ENCODE measurements at regions not wholly inside any gene's neighbourhood (a gene's known extent, or its start where the extent isn't known, plus 50 kb on each side); places are given as distances from the start of the nearest gene placed in this dataset.

- H3K27ac ChIP-seq = no peak overlapping the region
- H3K36me3 ChIP-seq = no peaks in the 10 kb centered on the region
- H3K4me1 ChIP-seq (replicated peaks) = no peaks in the 10 kb centered on the region
- H3K4me3 ChIP-seq = no peak overlapping the region
- no peaks in the 10 kb centered on the region for H3K27me3 ChIP-seq (replicated peaks)
- DNase-seq (ENCODE audit: low read depth in 1 of 2, low spot score in 2 of 2) = no peak
- H3K9me3 ChIP-seq (replicated peaks) = no peaks in the 10 kb centered on the region
Observed at GRCh38 chr1:47696404-47696736, 258.5 kb downstream of the FOXD2 start.

- Histone ChIP-seq H3K27me3 (replicated peaks) (no peaks in the 10 kb centered on the region), H3K27ac (no peak overlapping the region), H3K4me3 (no peak overlapping the region), H3K36me3 (no peaks in the 10 kb centered on the region), H3K9me3 (replicated peaks) (no peaks in the 10 kb centered on the region), H3K4me1 (replicated peaks) (no peaks in the 10 kb centered on the region)
- peak in 1 of 2 experiments; percentile 27 for DNase-seq (ENCODE audit: low read depth in 1 of 2, low spot score in 2 of 2)
Observed at GRCh38 chr1:47696737-47697441, 259.0 kb downstream of the FOXD2 start.

DNA sequence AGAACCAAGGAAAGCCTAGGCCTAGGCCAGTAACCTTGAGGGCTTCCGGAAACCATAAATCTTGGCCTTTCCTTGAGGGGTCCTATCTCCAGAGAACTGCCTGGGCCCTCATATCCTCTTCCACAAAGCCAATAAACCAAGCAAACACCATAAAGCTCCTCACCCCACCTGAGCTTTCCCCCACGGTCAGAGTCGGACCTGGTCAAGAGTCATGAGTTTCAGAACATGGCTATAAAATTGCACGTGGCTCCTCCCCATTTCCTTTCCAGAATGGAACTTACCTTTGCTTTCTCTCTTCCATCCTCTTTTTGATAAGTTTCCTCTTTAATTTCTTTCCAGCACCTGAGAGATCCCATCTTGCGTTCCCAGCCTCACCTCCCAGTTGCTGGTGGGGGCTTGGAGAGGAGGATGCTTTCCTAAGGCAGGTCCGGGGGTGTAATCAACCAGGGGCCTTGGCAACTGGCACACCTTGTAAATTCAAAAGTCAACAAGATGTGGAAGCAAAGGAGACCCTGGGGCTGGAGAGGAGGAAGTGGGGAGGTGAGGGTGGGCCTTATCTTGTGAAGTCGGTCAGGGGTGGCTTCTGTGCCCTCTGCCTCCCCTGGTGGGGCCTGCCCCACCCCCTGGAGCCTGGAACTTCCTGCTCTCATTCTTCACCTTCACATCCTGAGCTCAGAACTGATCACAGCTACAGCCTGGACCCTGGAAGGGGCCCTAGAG lies 259.9 kb downstream of the FOXD2 start:
- H3K27ac ChIP-seq = no peak overlapping the region
- no peak for DNase-seq (ENCODE audit: low read depth in 1 of 2, low spot score in 2 of 2)
- H3K4me1 ChIP-seq (replicated peaks) = no peaks in the 10 kb centered on the region; the same call in 1 of the 2 replicates
- no peak overlapping the region for H3K4me3 ChIP-seq
- no peaks in the 10 kb centered on the region for H3K9me3 ChIP-seq (replicated peaks)
- no peaks in the 10 kb centered on the region for H3K27me3 ChIP-seq (replicated peaks)
- H3K36me3 ChIP-seq = no peaks in the 10 kb centered on the region

DNA sequence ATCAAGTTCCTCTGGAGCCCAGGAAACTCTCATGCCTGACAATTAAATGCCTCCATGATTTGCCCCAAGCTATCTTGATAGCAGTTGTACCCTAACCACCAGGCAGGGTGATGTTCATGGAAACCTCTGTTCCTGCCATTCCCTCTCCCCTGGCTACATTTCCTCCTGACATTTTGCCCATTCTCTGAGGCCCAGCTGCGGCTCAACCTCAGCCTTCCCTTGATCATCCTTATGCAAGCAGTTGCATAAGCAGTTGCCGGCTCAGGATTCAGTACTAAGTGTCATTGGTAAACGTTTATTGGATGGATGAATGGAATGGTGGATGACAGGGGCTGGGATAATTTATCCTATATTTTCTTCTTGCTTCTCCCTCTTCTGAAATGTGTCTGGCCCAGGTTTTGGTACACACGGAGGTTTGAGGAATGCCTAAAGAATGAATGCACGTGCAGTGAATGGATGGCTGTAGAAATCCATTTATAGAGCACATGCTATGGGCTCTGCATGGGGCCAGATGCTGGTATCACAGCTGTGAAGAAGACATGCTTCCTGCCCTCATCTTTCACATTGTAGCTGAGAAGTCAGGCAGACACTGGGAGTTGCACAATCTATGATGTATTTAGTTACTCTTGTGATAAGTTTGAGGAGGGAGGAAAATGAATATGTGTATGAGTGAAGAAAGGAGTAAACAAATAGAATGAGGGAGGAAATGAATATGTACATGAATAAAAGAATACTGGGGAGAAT lies 261.8 kb downstream of the FOXD2 start:
- no peaks in the 10 kb centered on the region for H3K27me3 ChIP-seq (replicated peaks)
- no peak for DNase-seq (ENCODE audit: low read depth in 1 of 2, low spot score in 2 of 2)
- H3K4me1 ChIP-seq (replicated peaks) = peaks cover 18% of the 10 kb centered on the region
- H3K4me3 ChIP-seq = no peak overlapping the region
- no peaks in the 10 kb centered on the region for H3K36me3 ChIP-seq
- no peak overlapping the region for H3K27ac ChIP-seq
- no peaks in the 10 kb centered on the region for H3K9me3 ChIP-seq (replicated peaks)

DNA sequence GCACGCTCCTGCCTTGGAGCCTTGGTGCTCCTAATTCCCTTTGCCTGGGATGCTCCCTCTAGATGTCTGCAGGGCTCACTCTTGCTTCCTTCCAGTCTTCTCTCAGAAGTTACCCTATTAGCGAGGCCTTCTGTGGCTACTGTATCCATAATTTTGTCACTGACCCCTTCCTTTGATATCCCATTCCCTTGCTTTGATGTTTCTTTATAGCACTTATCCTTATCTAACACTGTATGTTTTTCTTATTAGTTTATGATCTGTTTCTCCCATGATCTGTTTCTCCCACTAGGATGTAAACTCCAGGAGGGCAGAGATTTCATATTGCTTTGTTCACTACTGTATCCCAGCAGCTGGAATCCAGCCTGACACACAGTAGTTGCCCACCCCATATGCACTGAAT lies 263.4 kb downstream of the FOXD2 start:
- DNase-seq (ENCODE audit: low read depth in 1 of 2, low spot score in 2 of 2) = no peak
- peaks cover 18% of the 10 kb centered on the region for H3K4me1 ChIP-seq (replicated peaks)
- H3K27ac ChIP-seq = no peak overlapping the region
- no peaks in the 10 kb centered on the region for H3K27me3 ChIP-seq (replicated peaks)
- no peaks in the 10 kb centered on the region for H3K36me3 ChIP-seq
- H3K9me3 ChIP-seq (replicated peaks) = no peaks in the 10 kb centered on the region
- H3K4me3 ChIP-seq = no peak overlapping the region

- Histone ChIP-seq H3K36me3 (no peaks in the 10 kb centered on the region), H3K9me3 (replicated peaks) (no peaks in the 10 kb centered on the region), H3K4me3 (no peak overlapping the region), H3K27ac (no peak overlapping the region), H3K27me3 (replicated peaks) (no peaks in the 10 kb centered on the region), H3K4me1 (replicated peaks) (peaks cover 18% of the 10 kb centered on the region)
- no peak for DNase-seq (ENCODE audit: low read depth in 1 of 2, low spot score in 2 of 2)
Observed at GRCh38 chr1:47701741-47702515, 264.1 kb downstream of the FOXD2 start.

DNA sequence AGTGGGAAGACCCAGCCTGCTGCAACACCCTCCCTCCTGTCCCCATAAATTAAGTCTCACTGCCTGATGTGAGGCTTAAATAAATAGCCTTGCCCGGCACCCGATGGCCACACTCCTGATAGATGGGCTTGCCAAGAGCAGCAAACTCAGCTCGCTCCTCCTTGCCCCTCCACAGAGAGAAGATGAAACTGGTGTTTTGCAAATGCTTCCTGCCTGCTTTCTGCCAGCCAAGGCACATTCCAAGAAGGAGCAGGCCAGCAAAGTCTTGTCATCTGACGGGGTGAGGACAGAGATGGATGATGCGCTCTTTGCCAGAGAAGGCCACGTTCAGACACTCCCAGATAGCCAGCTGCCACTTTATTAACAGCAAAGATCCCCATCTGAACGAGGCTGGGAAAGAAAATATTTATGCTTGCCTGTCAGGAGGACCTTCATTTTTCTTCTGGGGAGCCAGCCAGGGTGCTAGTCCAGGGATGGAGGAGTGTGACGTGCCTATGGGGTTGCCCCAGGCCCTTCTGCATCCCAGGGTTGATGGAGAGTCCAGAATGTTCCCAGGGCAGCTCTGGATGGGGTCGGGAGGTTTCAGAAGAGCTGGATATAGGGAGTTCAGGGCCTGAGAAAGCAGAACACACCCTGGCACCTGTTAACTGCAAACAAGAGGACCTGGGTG lies 265.4 kb downstream of the FOXD2 start:
- H3K27ac ChIP-seq = 0 out of 2 replicates have a peak overlapping the region, but pooled peaks have one; percentile 7
- no peaks in the 10 kb centered on the region for H3K27me3 ChIP-seq (replicated peaks)
- peak in 1 of 2 experiments; percentile 32 for DNase-seq (ENCODE audit: low read depth in 1 of 2, low spot score in 2 of 2)
- H3K4me1 ChIP-seq (replicated peaks) = peaks cover 18% of the 10 kb centered on the region
- no peak overlapping the region for H3K4me3 ChIP-seq
- H3K9me3 ChIP-seq (replicated peaks) = no peaks in the 10 kb centered on the region
- no peaks in the 10 kb centered on the region for H3K36me3 ChIP-seq

DNA sequence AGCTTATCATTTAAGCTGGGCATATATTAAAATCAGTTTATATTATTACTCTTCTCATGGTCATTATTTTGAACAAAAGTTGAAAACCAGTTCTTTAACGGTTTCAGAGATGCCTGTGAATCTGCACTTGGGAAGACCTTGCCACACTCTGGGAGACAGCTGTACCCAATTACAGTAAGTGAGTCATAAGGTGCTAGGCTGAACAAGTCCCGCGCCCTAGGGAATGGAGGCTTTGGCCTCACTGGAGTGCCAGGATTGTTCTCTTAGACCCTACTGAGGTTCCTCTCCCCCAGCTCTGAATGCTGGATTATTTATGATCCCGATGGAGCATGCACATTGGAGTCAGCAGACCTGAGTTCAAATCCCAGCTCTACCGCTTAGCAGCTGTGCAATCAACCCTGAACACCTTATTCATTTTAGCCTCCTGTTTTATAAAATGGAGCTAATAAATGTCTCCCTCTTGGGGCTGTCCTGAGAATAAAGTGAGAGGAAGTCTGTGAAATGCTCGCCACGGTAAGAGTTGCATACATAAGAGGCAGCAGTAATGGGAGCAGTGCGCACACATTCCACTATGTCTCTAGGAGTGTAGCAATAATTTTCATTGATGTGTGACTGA lies 266.2 kb downstream of the FOXD2 start:
- no peaks in the 10 kb centered on the region for H3K27me3 ChIP-seq (replicated peaks)
- peaks cover 18% of the 10 kb centered on the region for H3K4me1 ChIP-seq (replicated peaks)
- no peak overlapping the region for H3K4me3 ChIP-seq
- 0 out of 2 replicates have a peak overlapping the region, but pooled peaks have one; percentile 7 for H3K27ac ChIP-seq
- peak; percentile 82 to 83 for DNase-seq (ENCODE audit: low read depth in 1 of 2, low spot score in 2 of 2)
- no peaks in the 10 kb centered on the region for H3K36me3 ChIP-seq
- H3K9me3 ChIP-seq (replicated peaks) = no peaks in the 10 kb centered on the region

DNA sequence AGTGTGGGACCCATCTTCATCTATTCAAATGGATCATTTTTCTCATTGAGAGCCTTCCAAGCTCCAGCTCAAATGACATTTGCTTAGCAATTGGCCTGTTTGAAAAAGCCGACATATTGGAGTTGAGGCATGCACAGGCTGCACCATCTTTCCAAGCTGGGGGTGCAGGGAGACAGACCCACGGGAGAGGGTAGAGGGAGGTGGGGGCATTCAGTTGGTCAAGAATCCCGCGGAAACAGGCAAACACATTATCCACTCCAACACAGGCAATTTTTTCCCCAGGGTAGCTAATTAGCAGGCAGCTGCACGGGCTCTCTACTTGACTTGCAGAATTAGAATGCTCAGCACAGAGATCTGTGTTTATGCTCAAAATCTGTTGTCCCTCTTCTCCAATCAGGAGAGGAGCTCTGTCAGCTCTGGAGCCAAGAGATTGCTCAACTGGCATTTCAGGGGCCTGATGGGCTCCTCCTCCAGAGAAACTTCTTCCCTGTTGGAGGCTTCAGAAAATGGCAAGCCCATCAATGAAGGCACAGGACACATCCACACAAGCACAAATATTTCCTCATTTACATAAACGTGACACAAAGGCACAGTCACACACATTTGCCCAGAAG lies 267.8 kb downstream of the FOXD2 start:
- peaks cover 18% of the 10 kb centered on the region for H3K4me1 ChIP-seq (replicated peaks)
- no peak overlapping the region for H3K27ac ChIP-seq
- no peaks in the 10 kb centered on the region for H3K27me3 ChIP-seq (replicated peaks)
- H3K4me3 ChIP-seq = no peak overlapping the region
- H3K36me3 ChIP-seq = no peaks in the 10 kb centered on the region
- H3K9me3 ChIP-seq (replicated peaks) = no peaks in the 10 kb centered on the region
- DNase-seq (ENCODE audit: low read depth in 1 of 2, low spot score in 2 of 2) = no peak

GRCh38 chr1:47707503-47707902 lies 269.7 kb downstream of the FOXD2 start:
- Histone ChIP-seq H3K36me3 (no peaks in the 10 kb centered on the region), H3K9me3 (replicated peaks) (no peaks in the 10 kb centered on the region), H3K4me3 (no peak overlapping the region), H3K27me3 (replicated peaks) (no peaks in the 10 kb centered on the region), H3K4me1 (replicated peaks) (peaks cover 18% of the 10 kb centered on the region), H3K27ac (no peak overlapping the region)
- no peak for DNase-seq (ENCODE audit: low read depth in 1 of 2, low spot score in 2 of 2)

DNA sequence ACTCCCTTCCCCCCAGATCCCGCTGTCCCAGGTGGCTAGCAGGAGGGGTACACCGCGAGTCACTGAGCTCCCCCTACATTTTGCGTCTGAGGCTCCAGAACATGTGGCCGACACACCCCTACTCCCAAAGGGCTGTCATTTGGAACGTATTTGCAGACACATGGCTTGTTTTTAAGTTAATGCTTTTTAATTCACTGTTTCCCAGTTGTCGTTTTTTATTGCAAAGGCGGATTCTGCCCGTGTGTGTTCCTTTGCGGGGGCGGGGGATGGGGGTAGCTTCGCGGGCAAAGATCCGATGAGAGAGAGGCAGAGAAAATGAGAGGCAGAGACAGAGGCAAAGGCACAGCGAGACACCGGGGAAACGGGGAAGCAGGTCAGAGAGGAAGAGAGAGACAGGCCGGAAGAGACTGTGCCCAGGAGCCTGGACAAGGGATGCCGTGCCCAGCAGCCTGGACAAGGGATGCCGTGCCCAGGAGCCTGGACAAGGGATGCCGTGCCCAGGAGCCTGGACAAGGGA lies 270.2 kb downstream of the FOXD2 start:
- Histone ChIP-seq H3K9me3 (replicated peaks) (no peaks in the 10 kb centered on the region), H3K36me3 (no peaks in the 10 kb centered on the region), H3K4me1 (replicated peaks) (peaks cover 15% of the 10 kb centered on the region), H3K4me3 (no peak overlapping the region), H3K27ac (no peak overlapping the region), H3K27me3 (replicated peaks) (no peaks in the 10 kb centered on the region)
- no peak for DNase-seq (ENCODE audit: low read depth in 1 of 2, low spot score in 2 of 2)

DNA sequence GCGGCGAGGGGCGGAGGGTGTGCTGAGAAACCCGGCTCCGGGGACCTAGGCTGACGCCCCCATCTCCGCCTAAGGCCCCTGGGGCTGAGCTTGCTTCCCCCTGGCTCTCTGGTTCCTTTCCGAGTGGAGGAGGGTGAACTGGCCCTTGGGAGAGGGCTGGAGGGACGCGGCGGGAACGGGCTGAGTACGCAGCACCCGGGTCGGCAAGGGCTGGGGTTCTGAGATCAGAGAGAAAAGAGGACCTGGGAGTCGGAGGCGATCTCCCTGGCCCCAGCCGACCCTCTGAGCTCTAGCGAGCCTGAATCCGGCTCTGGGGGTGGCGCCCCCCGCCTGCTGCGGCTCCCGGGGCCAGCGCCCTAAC lies 270.8 kb downstream of the FOXD2 start:
- Histone ChIP-seq H3K27me3 (replicated peaks) (no peaks in the 10 kb centered on the region), H3K36me3 (no peaks in the 10 kb centered on the region), H3K4me3 (no peak overlapping the region), H3K9me3 (replicated peaks) (no peaks in the 10 kb centered on the region), H3K4me1 (replicated peaks) (peaks cover 9% of the 10 kb centered on the region), H3K27ac (no peak overlapping the region)
- no peak for DNase-seq (ENCODE audit: low read depth in 1 of 2, low spot score in 2 of 2)
